Kidney epithelial cell (primary cell): ENCODE measurements at regions not wholly inside any gene's neighbourhood (a gene's known extent, or its start where the extent isn't known, plus 50 kb on each side); places are given as distances from the start of the nearest gene placed in this dataset.
"Not testable (repeated sequence)": the region's sequence is repeated elsewhere in the genome, so short reads cannot be mapped to it uniquely, and the experiment has no call there.

Source experiments
- DNase-seq: peaks from one replicate; pipeline ENCODE4 v3.0.0-alpha.2; 2010; ENCODE audit warnings: low read depth
- H3K27me3 ChIP-seq: 2 replicates; pipeline ENCODE4 v1.6.0; 2011; ENCODE audit warnings: low read length; ENCODE audit not compliant: control insufficient read depth, insufficient read depth
- H3K36me3 ChIP-seq: 2 replicates; pipeline ENCODE4 v1.5.1; 2011; ENCODE audit warnings: low read length; ENCODE audit not compliant: control insufficient read depth, insufficient read depth
- H3K4me3 ChIP-seq: 2 replicates; pipeline ENCODE4 v1.5.1; 2011; ENCODE audit warnings: low read depth, mild to moderate bottlenecking, control low read depth, low read length
- CTCF ChIP-seq: IDR thresholded peaks from 2 replicates; pipeline ENCODE4 v1.5.1; 2011; ENCODE audit warnings: mild to moderate bottlenecking, moderate library complexity, low read length, control low read depth, inconsistent platforms; ENCODE audit not compliant: insufficient read depth, poor library complexity, severe bottlenecking

- not testable (repeated sequence) for H3K36me3 ChIP-seq, DNase-seq
Measured at GRCh38 chr3:144023543-144023942, 51.9 kb downstream of the DIPK2A start.

GRCh38 chr3:144028798-144029411, 57.3 kb downstream of the DIPK2A start:
- Histone ChIP-seq H3K36me3 (no peaks in the 10 kb centered on the region), H3K27me3 (no peaks in the 10 kb centered on the region), H3K4me3 (no peak overlapping the region)
- no peak for TF ChIP-seq CTCF
- no peak for DNase-seq

More at GRCh38 chr3:144023543-144023942, 51.9 kb downstream of the DIPK2A start:
- not testable (repeated sequence) for H3K27me3 ChIP-seq, H3K4me3 ChIP-seq

GRCh38 chr3:144029769-144030168, 58.1 kb downstream of the DIPK2A start:
- Histone ChIP-seq H3K27me3 (no peaks in the 10 kb centered on the region), H3K4me3 (no peak overlapping the region), H3K36me3 (no peaks in the 10 kb centered on the region)
- DNase-seq = no peak
- TF ChIP-seq CTCF = no peak

GRCh38 chr3:144031938-144032337, 60.3 kb downstream of the DIPK2A start:
- no peak for TF ChIP-seq CTCF
- H3K27me3 ChIP-seq = no peaks in the 10 kb centered on the region
- H3K4me3 ChIP-seq = no peak overlapping the region
- DNase-seq = no peak
- H3K36me3 ChIP-seq = no peaks in the 10 kb centered on the region

GRCh38 chr3:144032531-144033239, 61.1 kb downstream of the DIPK2A start:
- no peak overlapping the region for H3K4me3 ChIP-seq
- DNase-seq = no peak
- no peaks in the 10 kb centered on the region for H3K36me3 ChIP-seq
- no peaks in the 10 kb centered on the region for H3K27me3 ChIP-seq
- TF ChIP-seq CTCF = no peak

- Histone ChIP-seq H3K27me3 (no peaks in the 10 kb centered on the region), H3K4me3 (no peak overlapping the region), H3K36me3 (no peaks in the 10 kb centered on the region)
- no peak for DNase-seq
- no peak for TF ChIP-seq CTCF
Measured at GRCh38 chr3:144033240-144033589, 61.6 kb downstream of the DIPK2A start.
